ENCODE measurements at regions not wholly inside any gene's neighbourhood (a gene's known extent, or its start where the extent isn't known, plus 50 kb on each side); places are given as distances from the start of the nearest gene placed in this dataset.

DNA sequence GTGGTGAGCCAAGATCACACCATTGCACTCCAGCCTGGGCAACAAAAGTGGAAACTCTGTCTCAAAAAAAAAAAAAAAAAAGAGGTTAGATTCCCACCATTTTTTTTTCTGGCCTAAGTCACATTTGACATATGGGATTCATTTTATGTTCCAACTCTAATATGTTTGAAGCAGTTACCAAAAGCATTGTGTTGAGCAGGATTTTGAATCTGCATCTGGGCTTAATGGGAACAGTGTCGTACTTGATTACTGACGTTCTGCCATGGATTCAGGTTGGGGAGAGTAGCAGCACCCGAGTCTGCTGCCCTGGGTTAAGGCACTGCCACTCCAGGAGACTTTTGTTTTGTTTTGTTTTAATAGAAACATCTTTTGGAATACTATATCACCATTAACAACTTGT, 348.7 kb upstream of the TBL1XR1 start:
- no peak for DNase-seq

DNA sequence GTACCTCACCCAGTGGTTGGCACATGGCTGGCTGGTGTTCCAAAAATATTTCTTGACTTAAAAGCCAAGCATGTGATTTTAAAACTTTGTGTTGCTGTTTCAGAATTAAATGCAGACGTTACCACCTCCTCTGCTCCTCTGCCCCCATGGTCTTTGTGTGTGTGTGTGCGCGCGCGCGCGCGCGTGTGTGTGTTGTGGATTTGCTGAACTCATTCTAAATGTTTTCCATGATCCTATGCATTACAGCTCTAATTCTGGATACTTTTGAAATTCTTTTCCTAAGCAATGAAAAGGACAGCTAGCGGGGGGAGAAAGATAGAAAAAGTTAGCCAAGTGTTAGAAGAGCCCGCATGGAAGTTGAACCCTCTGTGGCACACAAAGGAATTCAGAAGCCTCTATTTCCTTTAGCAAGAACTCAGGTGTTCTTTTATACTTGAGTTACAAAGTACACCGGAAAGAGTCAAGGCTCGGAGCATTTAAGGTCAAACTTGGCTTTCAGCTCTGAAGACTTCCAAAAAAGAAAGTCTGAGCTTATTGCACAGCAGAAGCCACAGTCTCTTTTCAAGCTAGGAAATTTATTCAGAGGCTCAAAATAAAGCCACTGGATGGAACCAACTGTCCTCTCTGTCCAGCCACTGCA, 350.5 kb upstream of the TBL1XR1 start:
- no peak for DNase-seq

DNA sequence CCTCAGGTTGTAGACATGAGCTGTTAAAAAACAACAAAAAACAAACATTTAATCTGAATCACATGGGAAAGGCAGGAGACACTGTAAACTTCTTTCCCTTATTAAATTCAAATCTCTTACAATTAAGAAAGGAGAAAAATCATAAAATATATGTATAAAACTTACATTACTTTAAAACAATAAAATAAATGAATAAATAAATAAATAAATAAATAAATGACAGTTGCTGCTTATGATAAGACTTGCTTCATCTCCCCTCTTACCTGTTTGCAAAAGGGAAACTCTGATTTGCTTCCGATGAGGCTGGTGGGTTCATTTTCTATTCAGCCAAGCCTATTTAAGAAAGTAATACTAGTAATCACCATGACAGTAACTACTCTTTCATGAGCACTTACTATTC, 353.4 kb upstream of the TBL1XR1 start:
- no peak for DNase-seq

DNA sequence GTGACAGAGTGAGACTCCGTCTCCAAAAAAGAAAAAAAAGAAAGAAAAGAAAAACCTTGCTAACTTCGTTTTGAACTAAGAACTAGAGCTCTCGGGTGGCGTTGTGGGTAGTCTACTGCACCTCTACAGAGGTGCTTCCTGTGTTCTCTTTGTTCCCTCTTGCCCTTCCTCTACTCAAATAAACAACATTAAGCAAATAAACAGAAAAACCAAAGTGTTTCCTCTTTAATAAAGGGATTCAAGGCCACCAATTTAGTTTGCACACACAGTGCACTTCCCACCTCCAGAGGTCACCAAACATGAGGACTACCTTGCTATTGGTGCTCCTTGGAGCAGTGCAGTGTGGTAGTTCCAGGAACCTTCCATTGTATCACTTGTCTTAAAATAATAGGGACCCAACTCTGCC, 354.2 kb upstream of the TBL1XR1 start:
- no peak for DNase-seq

DNA sequence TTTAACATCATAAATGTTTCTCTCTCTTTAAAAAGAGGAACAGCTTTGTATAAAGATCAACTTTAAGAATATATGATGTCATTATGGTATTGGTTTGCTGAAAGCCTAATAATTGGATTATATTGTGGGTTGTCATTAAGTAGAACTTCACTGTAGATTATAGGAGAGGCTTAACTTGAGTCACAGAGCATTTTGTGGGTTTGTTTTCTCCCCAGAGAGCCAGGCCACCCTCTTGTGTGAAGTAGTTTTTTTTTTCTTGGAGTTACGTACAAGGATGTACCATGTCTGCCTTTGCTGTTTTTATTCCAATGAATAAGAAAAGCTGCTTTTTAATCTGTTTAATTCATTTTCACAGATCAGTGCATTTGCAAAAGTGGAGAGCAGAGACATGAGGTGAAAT, 354.8 kb upstream of the TBL1XR1 start:
- no peak for DNase-seq

DNA sequence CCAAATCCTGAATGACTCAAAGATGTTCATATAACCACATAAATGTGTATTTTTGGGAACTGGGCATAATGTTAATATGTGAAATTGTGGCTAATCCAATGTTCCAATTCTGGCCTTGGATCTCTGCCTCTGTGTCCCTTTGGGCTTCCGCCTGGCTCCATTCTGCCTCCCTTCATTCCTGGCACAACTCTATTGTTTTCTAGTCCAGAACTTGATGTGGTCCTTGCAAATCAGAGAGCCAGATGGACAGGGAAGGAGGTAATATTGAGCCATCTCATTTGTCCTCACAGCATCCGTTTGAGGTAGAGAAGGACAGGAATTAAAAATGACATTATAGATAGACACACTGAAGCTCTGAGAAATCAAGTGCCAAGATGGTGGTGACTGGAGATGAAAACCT, 355.7 kb upstream of the TBL1XR1 start:
- DNase-seq: no peak

DNA sequence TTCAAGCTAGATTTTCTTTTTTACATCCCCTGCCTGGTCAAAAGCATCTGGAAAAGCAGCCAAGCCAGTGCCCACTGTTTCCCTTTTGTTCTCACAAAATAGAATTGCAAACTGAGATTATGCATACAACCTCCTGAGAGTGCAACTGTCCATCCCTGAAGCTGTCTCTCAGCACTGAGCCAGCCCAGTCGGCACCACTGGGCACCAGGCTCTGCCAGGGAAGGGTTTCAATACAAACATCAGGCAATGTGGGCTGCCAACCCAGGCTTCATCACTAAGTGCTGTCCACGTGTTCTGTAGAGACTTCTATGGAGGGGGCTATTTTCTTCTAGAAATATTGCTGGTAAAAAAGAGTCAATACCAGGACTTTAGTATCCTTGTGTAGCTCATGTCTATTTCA, 356.3 kb upstream of the TBL1XR1 start:
- DNase-seq: no peak

DNA sequence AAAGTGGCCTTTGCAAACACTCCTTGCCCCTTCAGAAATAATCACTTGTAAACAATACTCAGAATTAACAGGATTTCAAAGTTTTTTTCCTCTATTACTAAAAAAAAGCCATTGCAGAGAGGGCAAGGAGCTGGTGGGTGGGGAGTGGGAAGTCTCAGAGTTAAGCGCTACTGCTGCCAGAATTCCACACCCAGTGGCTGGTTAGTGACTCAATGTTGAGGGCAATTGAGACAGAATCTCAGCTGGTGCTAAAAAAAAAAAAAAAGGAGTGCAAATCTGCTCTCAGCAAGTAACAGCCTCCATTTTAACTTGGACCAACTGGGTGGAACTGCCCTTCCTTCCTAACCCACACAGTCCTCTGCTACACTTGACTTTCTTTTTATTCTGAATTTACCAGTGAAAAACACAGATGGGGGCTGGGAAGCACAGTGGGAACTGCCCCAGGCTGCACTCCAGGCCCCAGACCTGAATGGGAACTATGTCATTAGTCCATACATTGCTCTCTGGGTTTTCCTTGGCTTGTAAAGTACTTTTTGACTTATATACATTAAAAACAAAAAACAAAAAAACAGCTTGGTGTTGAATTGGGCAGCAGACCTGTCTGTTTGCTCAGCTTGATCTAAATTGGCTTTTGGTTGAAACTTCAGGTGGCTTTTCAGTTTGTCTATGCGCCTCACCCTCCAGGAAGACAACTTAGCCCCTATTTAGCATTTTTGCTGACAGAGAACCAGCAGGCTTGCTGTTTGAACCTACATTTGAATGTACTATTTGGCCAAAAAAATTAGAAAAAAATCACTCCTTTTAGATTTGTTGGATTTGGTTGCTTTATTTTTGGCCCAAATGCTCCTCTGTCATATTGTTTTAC, 357.8 kb upstream of the TBL1XR1 start:
- DNase-seq: no peak

DNA sequence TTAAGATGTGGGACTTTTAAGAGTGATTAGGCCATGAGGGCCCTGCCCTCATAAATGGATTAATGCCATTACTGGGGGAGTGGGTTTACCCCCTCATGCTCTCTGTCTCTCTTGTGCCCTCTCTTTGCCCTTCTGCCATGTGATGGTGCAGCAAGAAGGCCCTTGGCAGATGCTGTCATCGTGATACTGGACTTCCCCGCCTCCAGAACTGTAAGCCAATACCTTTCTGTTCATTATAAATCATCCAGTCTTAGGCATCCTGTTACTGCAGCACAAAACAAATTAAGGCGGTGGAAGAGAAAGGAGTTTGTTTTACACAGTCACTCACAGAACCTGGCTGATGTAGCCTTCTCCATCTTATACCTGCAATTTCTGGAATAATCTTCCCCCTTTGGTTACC, 360.3 kb upstream of the TBL1XR1 start:
- DNase-seq: no peak

DNA sequence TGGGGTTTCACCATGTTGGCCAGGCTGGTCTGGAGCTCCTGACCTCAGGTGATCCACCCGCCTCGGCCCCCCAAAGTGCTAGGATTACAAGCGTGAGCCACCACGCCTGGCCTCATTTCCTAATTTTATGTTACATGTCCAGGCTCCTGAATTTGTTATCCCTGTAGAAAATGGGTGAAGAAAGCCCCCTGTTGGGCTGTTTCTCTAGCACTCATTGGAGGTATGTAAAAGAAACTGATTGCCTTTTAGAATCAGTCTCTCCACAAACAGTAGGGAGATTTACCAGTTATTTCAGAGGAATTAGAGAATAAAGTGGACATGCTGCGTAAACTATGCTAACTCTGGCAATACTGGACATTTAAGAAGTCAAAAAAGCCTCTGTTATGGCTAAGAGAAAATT, 364.1 kb upstream of the TBL1XR1 start:
- DNase-seq: no peak

DNA sequence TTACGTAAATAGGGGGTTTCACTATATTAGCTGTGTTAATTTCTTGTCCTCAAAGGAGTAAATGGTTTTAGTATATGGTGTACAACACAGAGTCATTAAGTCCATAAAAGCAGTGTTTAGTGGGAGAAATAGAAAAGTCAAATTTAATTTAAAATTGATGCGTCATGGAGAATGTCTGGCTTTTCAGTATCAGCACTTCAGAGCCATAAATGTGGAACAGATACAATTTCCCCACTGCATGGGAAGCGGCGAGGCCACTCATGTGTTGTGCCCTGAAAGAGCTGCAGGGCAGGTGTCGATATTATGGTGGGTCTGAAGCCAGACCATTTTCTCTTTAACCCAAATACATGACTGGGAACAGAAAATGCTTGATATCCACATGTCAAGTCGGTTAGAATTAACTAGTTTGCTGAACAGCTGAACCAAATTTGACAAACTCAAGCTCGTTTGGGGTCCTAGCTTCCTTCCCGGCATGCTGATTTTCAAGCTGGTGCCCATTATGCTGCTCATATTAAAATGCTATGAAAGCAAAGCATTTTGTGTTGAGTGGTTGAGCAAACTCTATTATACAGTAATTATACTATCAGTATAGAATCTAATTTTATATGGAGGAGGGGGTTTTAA, 364.6 kb upstream of the TBL1XR1 start:
- DNase-seq: no peak

DNA sequence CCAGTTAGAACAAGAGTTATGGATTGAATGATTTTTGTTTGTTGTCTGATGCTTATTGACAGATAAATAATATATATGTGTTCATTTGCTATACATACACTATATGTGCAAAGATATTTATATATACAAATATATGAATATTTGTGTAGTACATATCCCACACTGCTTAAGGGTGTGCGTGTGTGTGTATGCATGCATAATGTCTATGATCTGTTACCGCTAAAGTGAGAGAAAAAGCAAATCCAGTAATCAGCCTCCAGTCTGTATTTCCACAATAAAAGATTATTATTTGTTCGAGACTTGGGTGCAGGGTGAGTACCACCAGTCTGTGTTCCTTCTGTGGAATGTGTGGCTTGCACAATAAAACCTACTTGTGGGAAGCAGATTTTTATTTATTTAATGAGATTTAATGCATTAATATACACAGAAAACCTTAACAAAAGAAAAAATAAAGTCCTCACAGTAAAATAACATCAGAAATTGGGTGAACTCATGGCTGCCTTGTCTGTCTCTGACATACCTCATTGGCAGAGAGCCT, 366.0 kb upstream of the TBL1XR1 start:
- DNase-seq: no peak

DNA sequence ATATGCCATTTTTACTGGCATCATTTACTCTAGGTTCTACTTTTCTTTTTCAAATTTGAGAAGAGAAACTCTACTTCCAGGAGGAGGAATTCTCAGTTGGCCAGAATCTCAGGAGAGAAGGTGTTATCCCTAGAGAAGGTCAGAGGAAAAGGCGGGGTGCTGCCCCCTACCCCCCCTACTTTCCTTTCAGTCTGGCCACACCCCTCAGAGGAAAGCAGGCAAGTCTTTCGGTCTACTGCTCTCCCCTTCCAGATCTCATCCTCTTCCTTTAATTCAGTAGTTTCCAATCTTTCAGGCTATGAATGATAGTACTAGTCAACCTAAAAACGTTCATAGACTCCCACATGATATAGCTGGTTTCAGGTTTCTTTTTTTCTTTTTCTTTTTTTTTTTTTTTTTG, 366.5 kb upstream of the TBL1XR1 start:
- DNase-seq: no peak

DNA sequence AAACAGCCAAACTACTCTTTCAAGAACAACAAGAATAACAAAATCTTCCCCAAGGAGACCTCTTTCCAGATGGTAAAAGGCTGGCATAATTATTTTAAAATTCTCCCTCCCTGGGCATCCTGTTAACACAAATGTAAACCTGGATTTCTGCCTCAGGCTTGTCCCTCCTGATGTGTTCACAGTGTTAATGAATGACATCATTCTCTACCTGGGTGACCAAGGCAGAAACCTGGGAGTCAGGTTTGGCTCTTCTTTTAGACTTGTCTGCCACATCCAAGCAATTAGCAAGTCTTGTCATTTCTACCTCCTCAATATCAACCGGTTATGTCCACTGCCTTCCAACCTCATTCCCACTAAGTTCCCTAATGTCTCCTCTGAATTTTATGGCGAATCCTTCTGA, 368.7 kb upstream of the TBL1XR1 start:
- DNase-seq: no peak

DNA sequence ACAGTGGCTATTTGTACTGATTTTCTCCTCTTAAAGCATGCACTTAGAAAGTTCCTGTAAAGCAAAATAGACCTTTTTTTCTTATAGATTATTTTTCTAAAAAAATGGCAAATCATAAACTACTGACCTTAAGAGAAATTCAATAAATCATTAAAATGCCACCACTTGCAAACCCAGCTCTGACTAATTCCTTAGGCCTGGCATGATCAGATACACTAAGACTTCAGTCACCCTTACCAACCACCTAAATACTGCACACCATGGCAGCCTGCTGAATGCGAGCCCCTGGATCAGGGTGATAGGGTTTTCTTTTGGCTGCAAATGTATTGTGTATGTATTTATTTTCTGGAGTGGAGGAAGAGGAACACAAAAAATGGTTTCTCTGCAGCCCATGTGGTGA, 370.6 kb upstream of the TBL1XR1 start:
- no peak for DNase-seq

DNA sequence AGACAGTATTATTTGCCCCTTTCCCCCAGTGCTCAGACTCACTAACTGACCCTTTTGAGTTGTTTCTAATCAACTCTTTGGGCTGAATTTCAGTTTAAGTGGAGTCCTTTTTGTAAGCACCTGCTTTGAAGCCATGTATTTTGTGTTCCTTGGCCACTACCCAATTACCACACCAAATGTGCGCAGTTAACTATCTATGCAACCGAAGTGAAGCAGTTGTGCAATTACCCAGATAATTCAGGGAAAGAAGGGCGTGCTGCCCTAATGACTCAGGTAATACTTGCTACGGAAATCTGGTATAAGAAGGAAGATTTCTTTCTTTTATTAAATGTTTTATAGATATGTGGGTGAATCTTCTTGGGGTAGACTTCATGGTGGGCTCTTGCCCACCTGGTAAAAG, 371.9 kb upstream of the TBL1XR1 start:
- no peak for DNase-seq

DNA sequence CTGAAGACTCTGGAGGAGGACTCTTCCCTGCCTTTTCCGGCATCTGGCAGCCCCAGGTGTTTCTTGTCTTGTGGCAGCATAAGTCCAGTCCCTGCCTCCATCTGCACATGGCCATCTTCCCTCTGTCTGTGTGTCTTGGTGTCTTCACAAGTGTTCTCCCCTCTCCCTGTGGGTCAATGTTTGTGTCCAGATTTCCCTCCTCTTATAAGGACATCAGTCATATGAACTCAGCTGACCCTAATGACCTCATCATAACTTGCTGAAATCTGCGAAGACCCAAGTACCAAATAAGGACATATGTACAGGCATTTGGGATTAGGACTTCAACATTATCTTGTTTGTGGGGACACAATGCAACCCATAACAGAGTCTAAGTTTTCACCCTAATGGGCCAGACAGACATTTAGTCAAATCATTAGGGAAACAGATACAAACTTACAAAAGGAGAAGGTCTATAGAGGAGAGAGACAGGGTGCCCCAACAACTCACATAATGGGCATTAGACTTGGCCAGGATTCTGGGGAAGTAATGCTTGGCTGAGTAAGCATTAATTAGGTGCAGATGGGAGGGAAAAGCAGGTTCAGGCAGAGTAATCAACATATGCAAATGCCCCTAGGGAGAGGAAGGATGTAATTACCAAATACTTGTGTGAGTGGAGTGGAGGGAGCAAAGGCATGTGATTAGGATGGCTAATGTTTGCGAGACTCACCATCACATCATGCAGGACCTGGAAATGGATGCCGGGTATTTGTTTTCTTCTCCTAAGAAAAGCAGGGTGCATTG, 372.8 kb upstream of the TBL1XR1 start:
- no peak for DNase-seq

DNA sequence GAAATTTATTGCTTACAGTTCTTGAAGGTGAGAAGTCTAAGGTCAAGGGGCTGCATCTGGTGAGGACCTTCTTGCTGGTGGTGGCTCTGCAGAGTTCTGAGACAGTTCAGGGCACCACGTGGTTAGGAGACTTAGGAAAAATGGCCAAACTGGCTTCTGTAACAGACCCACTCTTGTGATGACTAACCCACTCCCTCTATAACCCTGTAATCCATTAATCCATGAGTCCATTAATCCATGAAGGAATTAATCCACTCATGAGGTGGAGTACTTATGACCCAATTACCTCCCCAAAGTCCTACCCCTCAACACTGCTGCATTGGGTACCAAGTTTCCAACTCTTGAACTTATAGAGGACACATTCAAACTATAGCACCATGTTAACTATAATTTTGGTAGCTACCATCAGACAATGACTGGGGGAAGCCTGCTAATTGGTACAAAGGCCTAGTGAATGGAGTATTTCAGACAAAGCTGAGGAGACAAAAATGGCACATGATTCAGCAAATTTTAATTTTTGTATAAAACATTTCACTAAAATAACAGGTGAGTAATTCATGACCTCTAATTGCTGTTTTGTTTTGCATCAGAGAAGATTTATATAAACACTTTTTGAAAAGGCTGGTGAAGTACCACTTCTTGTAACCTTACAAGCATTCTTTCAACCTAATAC, 374.1 kb upstream of the TBL1XR1 start:
- no peak for DNase-seq

DNA sequence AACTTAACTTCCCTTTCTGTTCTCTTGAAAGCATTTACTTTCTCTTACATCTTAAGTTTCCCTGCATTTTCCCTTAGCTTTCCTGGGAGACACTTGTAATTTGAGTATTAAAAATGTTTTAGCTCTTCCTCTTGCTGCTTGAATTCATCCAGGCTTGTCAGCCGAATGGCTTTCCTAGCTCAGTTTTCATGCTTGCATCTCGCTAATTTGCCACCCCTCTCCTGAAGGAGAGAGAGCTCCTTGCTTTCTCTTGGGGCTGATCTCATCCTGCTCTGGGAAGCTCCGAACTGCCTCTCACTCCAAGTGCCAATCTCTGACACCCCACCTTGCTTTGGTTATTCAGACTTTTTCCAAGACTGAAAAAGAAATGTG, 374.6 kb upstream of the TBL1XR1 start:
- no peak for DNase-seq

DNA sequence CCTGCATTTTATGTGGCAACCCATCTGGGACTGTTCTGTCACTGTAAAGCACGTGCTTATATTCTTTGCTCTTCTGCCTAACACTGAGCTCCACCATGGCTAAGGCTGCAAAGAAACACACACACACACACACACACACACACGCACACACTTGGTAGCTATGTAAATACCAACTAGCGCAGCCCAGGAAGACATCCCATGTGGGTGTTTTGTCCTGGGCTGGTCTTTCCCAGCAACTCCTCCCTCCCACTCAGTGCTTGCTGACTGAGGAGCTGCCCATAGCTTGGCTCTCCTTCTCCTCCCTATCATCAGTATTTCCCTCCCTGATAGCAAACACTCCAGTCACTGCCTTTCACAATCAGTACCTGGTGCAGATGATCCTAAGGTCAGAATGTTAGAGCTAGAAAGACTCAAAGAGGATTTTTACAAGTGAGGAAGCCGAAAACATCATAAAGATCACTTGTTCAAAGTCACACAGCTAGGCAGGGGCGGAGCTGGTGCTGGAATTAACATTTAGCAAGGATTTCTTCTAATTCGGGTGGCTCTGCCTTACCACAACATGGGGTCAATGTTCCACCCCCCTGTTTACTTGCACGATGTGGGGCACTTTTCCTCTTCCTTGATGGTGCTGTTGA, 377.1 kb upstream of the TBL1XR1 start:
- no peak for DNase-seq

DNA sequence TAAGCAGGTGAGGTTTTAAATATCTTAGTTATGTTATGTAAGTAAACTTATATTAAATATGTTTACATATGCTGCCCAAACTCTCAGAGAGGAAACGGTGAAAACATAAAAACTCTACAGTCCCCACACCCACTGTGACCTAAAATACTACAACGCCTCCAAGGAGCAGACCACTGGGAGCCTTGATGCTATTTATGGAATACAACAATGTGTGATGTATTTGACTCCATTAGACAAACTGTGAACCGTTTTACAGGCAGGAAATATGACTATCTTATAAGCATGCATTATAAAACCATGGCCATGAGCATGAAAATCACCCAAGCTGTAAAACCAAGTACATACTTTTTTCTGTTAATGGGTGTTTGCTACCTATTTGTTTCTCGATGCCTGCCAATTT, 379.5 kb upstream of the TBL1XR1 start:
- no peak for DNase-seq

DNA sequence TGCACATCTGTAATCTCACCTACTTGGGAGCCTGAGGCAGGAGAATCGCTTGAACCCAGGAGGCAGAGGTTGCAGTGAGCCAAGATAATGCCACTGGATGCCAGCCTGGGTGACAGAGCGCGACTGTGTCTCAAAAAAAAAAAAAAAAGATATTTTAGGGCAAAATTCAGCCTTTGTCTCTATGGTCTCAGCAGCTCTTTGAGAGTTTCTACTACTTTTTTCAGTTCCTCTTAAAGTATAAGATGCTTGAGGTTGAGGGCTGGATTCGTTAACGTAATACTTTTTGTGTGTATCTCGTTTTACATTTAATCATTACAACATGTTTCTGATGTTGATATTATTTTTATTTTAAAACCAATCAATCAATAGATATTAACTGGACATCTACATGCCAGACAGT, 381.2 kb upstream of the TBL1XR1 start:
- no peak for DNase-seq
